Inflammatory macrophage (primary cell): ENCODE measurements at regions not wholly inside any gene's neighbourhood (a gene's known extent, or its start where the extent isn't known, plus 50 kb on each side); places are given as distances from the start of the nearest gene placed in this dataset.
"Not testable (repeated sequence)": the region's sequence is repeated elsewhere in the genome, so short reads cannot be mapped to it uniquely, and the experiment has no call there.

Experiments
- DNase-seq, 2 donors: peaks; one replicate each; pipeline ENCODE4 v3.0.0-alpha.2; 2020 to 2022

GRCh38 chr6:80441131-80441530 lies 334.7 kb downstream of the BCKDHB start:
- no peak for DNase-seq

GRCh38 chr6:80440496-80441115 lies 334.1 kb downstream of the BCKDHB start:
- no peak for DNase-seq

- DNase-seq, result no peak
Observed at GRCh38 chr6:80439721-80440470, 333.4 kb downstream of the BCKDHB start.

- DNase-seq, result no peak
Observed at GRCh38 chr6:80438772-80439171, 332.3 kb downstream of the BCKDHB start.

GRCh38 chr6:80437801-80438200 lies 331.3 kb downstream of the BCKDHB start:
- DNase-seq, result no peak

GRCh38 chr6:80437221-80437620 lies 330.8 kb downstream of the BCKDHB start:
- no peak for DNase-seq

GRCh38 chr6:80436663-80437062 lies 330.2 kb downstream of the BCKDHB start:
- no peak for DNase-seq

GRCh38 chr6:80435457-80435856 lies 329.0 kb downstream of the BCKDHB start:
- no peak for DNase-seq

GRCh38 chr6:80434691-80435350 lies 328.4 kb downstream of the BCKDHB start:
- no peak for DNase-seq

- no peak for DNase-seq
Observed at GRCh38 chr6:80433673-80434025, 327.2 kb downstream of the BCKDHB start.

GRCh38 chr6:80433010-80433672 lies 326.7 kb downstream of the BCKDHB start:
- no peak for DNase-seq

- DNase-seq, result no peak
Observed at GRCh38 chr6:80425089-80425823, 318.8 kb downstream of the BCKDHB start.

- no peak for DNase-seq
Observed at GRCh38 chr6:80411486-80411885, 305.0 kb downstream of the BCKDHB start.

- DNase-seq, result not testable (repeated sequence)
Observed at GRCh38 chr6:80407976-80408375, 301.5 kb downstream of the BCKDHB start.

GRCh38 chr6:80404889-80405288 lies 298.4 kb downstream of the BCKDHB start:
- DNase-seq, result no peak

GRCh38 chr6:80403365-80403764 lies 296.9 kb downstream of the BCKDHB start:
- DNase-seq, result no peak

GRCh38 chr6:80402266-80402665 lies 295.8 kb downstream of the BCKDHB start:
- DNase-seq, result no peak
